CD4-positive, alpha-beta memory T cell (primary cell): ENCODE measurements at regions not wholly inside any gene's neighbourhood (a gene's known extent, or its start where the extent isn't known, plus 50 kb on each side); places are given as distances from the start of the nearest gene placed in this dataset.

ENCODE experiments used
- CTCF ChIA-PET: fragments of 350-600 bp; sonication (Branson Sonifier 250); formaldehyde crosslinking; loops from one replicate; lab custom pipeline; 2021; ENCODE audit warnings: inconsistent platforms; ENCODE audit not compliant: partially characterized antibody; lab: Charles Lee
- POLR2A ChIA-PET: fragments of 350-600 bp; sonication (Branson Sonifier 250); formaldehyde crosslinking; loops from one replicate; lab custom pipeline; 2021; ENCODE audit not compliant: partially characterized antibody; lab: Charles Lee
- DNase-seq, 5 donors: peaks; one replicate each; pipeline versions ENCODE4 v3.0.0 to v3.0.0-alpha.2; 2020 to 2022; ENCODE audit warnings: mixed read lengths in 1 of 5
- H3K27ac ChIP-seq: one replicate; pipeline ENCODE4 v1.7.0; 2013; ENCODE audit warnings: low read depth, low read length
- H3K27me3 ChIP-seq: 2 replicates; pipeline ENCODE4 v1.7.0; 2013; ENCODE audit warnings: mild to moderate bottlenecking, low read length, moderate library complexity; ENCODE audit not compliant: insufficient read depth
- H3K36me3 ChIP-seq: 2 replicates; pipeline ENCODE4 v1.7.0; 2013; ENCODE audit warnings: mild to moderate bottlenecking, low read length, moderate library complexity; ENCODE audit not compliant: insufficient read depth
- H3K4me1 ChIP-seq: 2 replicates; pipeline ENCODE4 v1.7.0; 2013; ENCODE audit warnings: mild to moderate bottlenecking, low read length, moderate library complexity; ENCODE audit not compliant: insufficient read depth
- H3K4me3 ChIP-seq, 2 donors: one replicate each; pipeline ENCODE4 v1.7.0; 2013; ENCODE audit warnings: low read length in 2 of 2, mild to moderate bottlenecking in 1 of 2
- H3K9me3 ChIP-seq, 2 donors: one replicate each; pipeline ENCODE4 v1.7.0; 2013; ENCODE audit warnings: low read length in 2 of 2, control low read depth in 1 of 2; ENCODE audit not compliant: control insufficient read depth in 1 of 2
- H3K27ac Mint-ChIP-seq, 7 donors: one replicate each; pipeline ENCODE4 v1.8.0; 2020 to 2021; ENCODE audit warnings: mixed read lengths in 7 of 7, mild to moderate bottlenecking in 6 of 7, inconsistent platforms in 3 of 7, moderate library complexity in 3 of 7
- H3K27me3 Mint-ChIP-seq, 2 donors: one replicate each; pipeline ENCODE4 v1.8.0; 2020 to 2021; ENCODE audit warnings: mixed read lengths in 2 of 2
- H3K36me3 Mint-ChIP-seq, 2 donors: one replicate each; pipeline ENCODE4 v1.8.0; 2020 to 2021; ENCODE audit warnings: mixed read lengths in 2 of 2, inconsistent platforms in 1 of 2, mild to moderate bottlenecking in 1 of 2
- H3K4me1 Mint-ChIP-seq, 4 donors: one replicate each; pipeline ENCODE4 v1.8.0; 2020 to 2021; ENCODE audit warnings: mixed read lengths in 4 of 4, mild to moderate bottlenecking in 1 of 4
- H3K4me3 Mint-ChIP-seq, 8 donors: one replicate each; pipeline ENCODE4 v1.8.0; 2020 to 2021; ENCODE audit warnings: mixed read lengths in 8 of 8, mild to moderate bottlenecking in 7 of 8, moderate library complexity in 6 of 8, inconsistent platforms in 3 of 8
- H3K9me3 Mint-ChIP-seq, 8 donors: one replicate each; pipeline ENCODE4 v1.8.0; 2020 to 2021; ENCODE audit warnings: mixed read lengths in 8 of 8, mild to moderate bottlenecking in 5 of 8, inconsistent platforms in 3 of 8, moderate library complexity in 1 of 8
- intact Hi-C: fragments of 100-400 bp; cut with micrococcal nuclease; formaldehyde crosslinking; loops from one replicate; pipeline ENCODE4 v1.15.1; 2023

DNA sequence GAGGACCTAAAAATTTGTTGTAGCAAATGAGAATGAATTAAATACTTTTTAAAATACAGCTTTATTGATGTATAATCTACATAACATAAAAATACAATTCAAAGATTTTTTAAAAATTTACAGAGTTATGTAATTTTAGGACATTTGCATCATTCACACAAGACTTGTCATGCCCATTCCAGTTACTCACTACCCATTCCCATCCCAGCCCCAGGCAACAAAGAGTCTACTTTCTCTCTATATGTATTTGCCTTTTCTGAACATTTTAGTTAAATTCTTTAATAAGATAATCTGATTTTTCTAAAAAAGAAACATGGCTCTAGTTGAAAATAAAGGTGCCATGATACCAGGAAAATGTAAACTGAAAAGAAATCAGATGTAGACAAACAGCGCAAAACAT, 354.2 kb downstream of the PMP22 start:
- Histone ChIP-seq H3K9me3 (no peaks in the 10 kb centered on the region), H3K27me3 (no peaks in the 10 kb centered on the region), H3K4me1 (no peaks in the 10 kb centered on the region), H3K27ac (no peak overlapping the region), H3K4me3 (no peak overlapping the region), H3K36me3 (no peaks in the 10 kb centered on the region)
- Mint-ChIP-seq H3K4me1 (peaks cover 0 to 2% (median 0%) of the 10 kb centered on the region in 4 donors), H3K36me3 (no peaks in the 10 kb centered on the region), H3K27ac (no peak overlapping the region), H3K9me3 (peaks cover 0 to 12% (median 7%) of the 10 kb centered on the region in 8 donors), H3K4me3 (no peak overlapping the region), H3K27me3 (peaks cover 7 to 22% of the 10 kb centered on the region in 2 donors)
- no peak for DNase-seq
- intact Hi-C loops, result no loop called here
- POLR2A ChIA-PET, result no interaction called here
- CTCF ChIA-PET, result no interaction called here

- Histone ChIP-seq H3K4me3 (no peak overlapping the region), H3K4me1 (no peaks in the 10 kb centered on the region), H3K27me3 (no peaks in the 10 kb centered on the region), H3K27ac (no peak overlapping the region), H3K9me3 (no peaks in the 10 kb centered on the region), H3K36me3 (no peaks in the 10 kb centered on the region)
- ChIA-PET POLR2A (no interaction called here), CTCF (no interaction called here)
- Mint-ChIP-seq H3K4me1 (no peaks in the 10 kb centered on the region), H3K27me3 (peaks cover 14 to 28% of the 10 kb centered on the region in 2 donors), H3K4me3 (no peak overlapping the region), H3K36me3 (no peaks in the 10 kb centered on the region), H3K9me3 (peaks cover 0 to 3% (median 0%) of the 10 kb centered on the region in 8 donors), H3K27ac (no peak overlapping the region)
- DNase-seq, result no peak
- intact Hi-C loops, result no loop called here
Observed at GRCh38 chr17:14904386-14904785, 360.7 kb downstream of the PMP22 start.

DNA sequence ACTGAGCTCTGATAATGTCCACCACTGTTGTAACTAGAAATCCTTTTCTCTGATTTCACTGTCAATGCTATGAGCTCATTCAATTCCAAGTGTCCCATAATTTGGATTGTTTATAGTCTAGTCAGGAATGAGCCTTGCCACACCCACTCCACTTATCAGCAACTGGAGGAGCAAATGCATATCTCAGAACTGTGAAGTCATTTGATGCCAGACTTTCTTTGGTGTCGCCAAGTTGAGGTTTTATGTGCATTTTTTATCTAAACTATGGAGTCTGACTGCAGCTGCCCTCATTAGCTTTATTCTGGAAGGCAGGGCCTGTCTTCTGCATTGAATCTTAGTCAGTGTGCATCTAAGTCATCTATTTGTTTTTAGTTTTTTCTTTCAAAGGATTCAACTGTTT, 361.3 kb downstream of the PMP22 start:
- Mint-ChIP-seq H3K27ac (no peak overlapping the region), H3K4me1 (no peaks in the 10 kb centered on the region), H3K4me3 (no peak overlapping the region), H3K36me3 (no peaks in the 10 kb centered on the region), H3K27me3 (peaks cover 14 to 28% of the 10 kb centered on the region in 2 donors), H3K9me3 (peaks cover 0 to 3% (median 0%) of the 10 kb centered on the region in 8 donors)
- intact Hi-C loops, result no loop called here
- H3K27me3 ChIP-seq, result no peaks in the 10 kb centered on the region
- no peaks in the 10 kb centered on the region for H3K4me1 ChIP-seq
- no peaks in the 10 kb centered on the region for H3K9me3 ChIP-seq
- H3K4me3 ChIP-seq, result no peak overlapping the region
- no peak overlapping the region for H3K27ac ChIP-seq
- no peaks in the 10 kb centered on the region for H3K36me3 ChIP-seq
- no peak for DNase-seq
- ChIA-PET CTCF (no interaction called here), POLR2A (no interaction called here)

DNA sequence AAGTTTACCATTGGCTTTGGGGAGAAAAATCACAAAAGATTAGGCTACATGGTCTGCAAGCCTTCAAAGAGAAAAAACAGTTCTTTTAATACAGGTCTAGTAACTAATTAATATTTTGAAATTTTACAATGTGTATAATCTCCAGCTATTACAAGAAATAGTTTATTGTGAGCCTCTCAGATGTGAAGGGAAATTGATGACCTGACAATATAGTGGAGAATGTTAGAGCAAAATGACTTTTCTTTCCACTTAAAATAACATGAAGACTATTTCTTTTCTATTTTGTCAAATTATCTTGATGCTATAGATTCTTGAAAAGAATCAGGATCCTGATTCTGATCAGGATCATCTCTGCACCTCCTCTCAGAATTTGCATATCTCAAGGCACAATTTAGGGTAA, 362.3 kb downstream of the PMP22 start:
- no peak overlapping the region for H3K27ac Mint-ChIP-seq
- Histone ChIP-seq H3K27me3 (no peaks in the 10 kb centered on the region), H3K36me3 (no peaks in the 10 kb centered on the region), H3K9me3 (no peaks in the 10 kb centered on the region), H3K4me3 (no peak overlapping the region), H3K27ac (no peak overlapping the region), H3K4me1 (no peaks in the 10 kb centered on the region)
- H3K4me1 Mint-ChIP-seq, result no peaks in the 10 kb centered on the region
- ChIA-PET POLR2A (no interaction called here), CTCF (no interaction called here)
- no peak for DNase-seq
- H3K27me3 Mint-ChIP-seq, result peaks cover 16 to 22% of the 10 kb centered on the region in 2 donors
- peaks cover 0 to 9% (median 2%) of the 10 kb centered on the region in 8 donors for H3K9me3 Mint-ChIP-seq
- H3K36me3 Mint-ChIP-seq, result no peaks in the 10 kb centered on the region
- intact Hi-C loops, result no loop called here
- no peak overlapping the region for H3K4me3 Mint-ChIP-seq

GRCh38 chr17:14902297-14902696, 362.8 kb downstream of the PMP22 start:
- DNase-seq, result no peak
- intact Hi-C loops, result no loop called here
- H3K4me1 ChIP-seq, result no peaks in the 10 kb centered on the region
- Mint-ChIP-seq H3K27ac (no peak overlapping the region), H3K4me1 (no peaks in the 10 kb centered on the region), H3K27me3 (peaks cover 16 to 19% of the 10 kb centered on the region in 2 donors), H3K9me3 (peaks cover 0 to 10% (median 2%) of the 10 kb centered on the region in 8 donors), H3K4me3 (no peak overlapping the region), H3K36me3 (no peaks in the 10 kb centered on the region)
- POLR2A ChIA-PET, result no interaction called here
- H3K4me3 ChIP-seq, result no peak overlapping the region
- H3K36me3 ChIP-seq, result no peaks in the 10 kb centered on the region
- H3K27ac ChIP-seq, result no peak overlapping the region
- H3K9me3 ChIP-seq, result no peaks in the 10 kb centered on the region
- CTCF ChIA-PET, result no interaction called here
- no peaks in the 10 kb centered on the region for H3K27me3 ChIP-seq

DNA sequence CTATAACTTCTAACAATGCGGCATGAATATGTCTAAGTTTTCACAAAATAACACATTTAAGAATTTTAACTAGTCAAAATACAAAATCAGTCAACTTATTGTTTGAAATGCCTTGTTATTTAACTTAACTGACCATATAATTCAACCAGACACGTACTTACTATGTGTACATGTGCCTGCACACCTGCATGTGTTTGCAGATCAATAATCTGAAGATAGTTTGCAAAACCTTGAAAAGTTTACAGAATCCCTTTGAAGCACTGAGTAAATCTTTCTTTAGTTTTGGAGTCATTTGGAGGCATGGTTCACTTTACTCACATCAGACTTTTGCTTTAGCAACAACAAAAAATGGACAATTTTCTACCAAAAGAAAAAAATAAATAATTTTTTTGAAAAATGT, 363.8 kb downstream of the PMP22 start:
- H3K36me3 Mint-ChIP-seq, result no peaks in the 10 kb centered on the region
- H3K4me1 ChIP-seq, result no peaks in the 10 kb centered on the region
- H3K4me3 ChIP-seq, result no peak overlapping the region
- ChIA-PET CTCF (no interaction called here), POLR2A (no interaction called here)
- peaks cover 19 to 22% of the 10 kb centered on the region in 2 donors for H3K27me3 Mint-ChIP-seq
- no peaks in the 10 kb centered on the region for H3K9me3 ChIP-seq
- no peak for DNase-seq
- H3K9me3 Mint-ChIP-seq, result peaks cover 0 to 12% (median 4%) of the 10 kb centered on the region in 8 donors
- H3K36me3 ChIP-seq, result no peaks in the 10 kb centered on the region
- no peak overlapping the region for H3K27ac ChIP-seq
- no peak overlapping the region for H3K27ac Mint-ChIP-seq
- no peaks in the 10 kb centered on the region for H3K4me1 Mint-ChIP-seq
- no peak overlapping the region for H3K4me3 Mint-ChIP-seq
- H3K27me3 ChIP-seq, result no peaks in the 10 kb centered on the region
- intact Hi-C loops, result no loop called here

GRCh38 chr17:14886200-14886739, 378.9 kb downstream of the PMP22 start:
- H3K4me3 ChIP-seq, result no peak overlapping the region
- H3K27ac ChIP-seq, result no peak overlapping the region
- peaks cover 0 to 9% of the 10 kb centered on the region in 2 donors for H3K9me3 ChIP-seq
- intact Hi-C loops, result no loop called here
- Mint-ChIP-seq H3K4me3 (no peak overlapping the region), H3K27me3 (peaks cover 9 to 16% of the 10 kb centered on the region in 2 donors), H3K27ac (no peak overlapping the region), H3K4me1 (no peaks in the 10 kb centered on the region), H3K36me3 (peaks cover 0 to 13% of the 10 kb centered on the region in 2 donors), H3K9me3 (peaks cover 6 to 47% (median 35%) of the 10 kb centered on the region in 8 donors)
- ChIA-PET POLR2A (no interaction called here), CTCF (no interaction called here)
- no peaks in the 10 kb centered on the region for H3K4me1 ChIP-seq
- H3K27me3 ChIP-seq, result no peaks in the 10 kb centered on the region
- no peak for DNase-seq
- no peaks in the 10 kb centered on the region for H3K36me3 ChIP-seq
